GM21447 (cell line): ENCODE measurements at regions not wholly inside any gene's neighbourhood (a gene's known extent, or its start where the extent isn't known, plus 50 kb on each side); places are given as distances from the start of the nearest gene placed in this dataset.

ENCODE experiments used
- ATAC-seq: cut with Tn5 transposase; IDR thresholded peaks from one replicate; pipeline ENCODE4 v1.9.1; 2021; ENCODE audit not compliant: unreplicated experiment

DNA sequence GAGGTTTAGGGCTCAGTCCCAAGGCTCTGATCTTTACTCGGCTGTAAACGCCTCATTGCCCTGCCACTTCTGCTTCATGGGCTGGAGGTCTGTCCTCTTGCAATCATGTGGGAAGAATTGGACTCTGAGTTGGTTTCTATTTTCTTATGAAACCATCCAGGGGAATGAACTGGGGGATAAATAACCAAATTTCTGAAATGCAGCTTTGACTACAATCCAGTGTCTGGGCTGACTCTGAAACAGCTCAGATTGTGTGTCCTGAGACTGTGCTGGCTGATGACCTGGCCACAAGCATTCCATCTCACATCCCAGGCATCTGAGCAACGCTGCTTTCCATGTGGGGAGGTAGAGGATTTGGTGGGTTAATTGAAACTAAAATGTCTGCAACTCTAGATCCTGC, 71.0 kb upstream of the GALNT15 start:
- no peak for ATAC-seq

DNA sequence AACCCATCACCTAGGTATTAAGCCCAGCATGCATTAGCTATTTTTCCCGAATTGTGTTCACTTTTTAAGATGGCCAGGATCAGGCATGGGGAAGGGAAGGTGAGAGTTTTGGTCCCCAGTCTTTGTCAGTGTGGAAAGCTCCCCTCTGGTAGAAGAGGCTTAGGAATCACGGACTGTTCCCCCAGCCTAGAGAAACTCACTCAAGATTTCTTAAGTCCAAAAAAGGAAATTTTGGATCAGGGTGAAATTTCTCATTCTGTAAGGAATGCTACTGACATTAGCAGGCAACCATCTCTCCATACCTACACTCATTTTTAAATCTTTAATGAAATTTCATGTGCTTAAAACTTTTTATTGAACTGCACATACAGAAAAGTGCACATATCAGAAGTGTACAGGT, 70.3 kb upstream of the GALNT15 start:
- ATAC-seq = no peak

- ATAC-seq = no peak
Observed at GRCh38 chr3:16106050-16106449, 68.4 kb upstream of the GALNT15 start.

DNA sequence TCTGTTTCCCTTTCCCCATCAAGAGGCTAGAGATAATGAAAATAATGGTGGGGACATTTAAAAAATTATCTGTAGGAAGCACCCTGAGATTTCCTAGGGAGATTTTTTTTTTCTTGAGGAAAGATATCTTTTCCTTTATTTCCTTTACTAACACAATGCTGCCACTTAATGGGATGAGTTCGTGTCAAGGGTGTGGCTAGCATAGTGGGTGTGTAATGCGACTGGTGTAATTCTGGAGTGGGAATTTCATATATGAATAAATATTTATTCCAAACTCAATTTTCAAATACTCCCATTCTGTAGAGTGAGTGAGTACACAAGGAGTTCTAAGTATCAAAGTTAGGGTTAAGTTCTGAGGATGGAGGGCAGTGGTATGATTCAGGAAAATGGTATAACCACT, 66.1 kb upstream of the GALNT15 start:
- no peak for ATAC-seq

- no peak for ATAC-seq
Observed at GRCh38 chr3:16109929-16110328, 64.6 kb upstream of the GALNT15 start.

DNA sequence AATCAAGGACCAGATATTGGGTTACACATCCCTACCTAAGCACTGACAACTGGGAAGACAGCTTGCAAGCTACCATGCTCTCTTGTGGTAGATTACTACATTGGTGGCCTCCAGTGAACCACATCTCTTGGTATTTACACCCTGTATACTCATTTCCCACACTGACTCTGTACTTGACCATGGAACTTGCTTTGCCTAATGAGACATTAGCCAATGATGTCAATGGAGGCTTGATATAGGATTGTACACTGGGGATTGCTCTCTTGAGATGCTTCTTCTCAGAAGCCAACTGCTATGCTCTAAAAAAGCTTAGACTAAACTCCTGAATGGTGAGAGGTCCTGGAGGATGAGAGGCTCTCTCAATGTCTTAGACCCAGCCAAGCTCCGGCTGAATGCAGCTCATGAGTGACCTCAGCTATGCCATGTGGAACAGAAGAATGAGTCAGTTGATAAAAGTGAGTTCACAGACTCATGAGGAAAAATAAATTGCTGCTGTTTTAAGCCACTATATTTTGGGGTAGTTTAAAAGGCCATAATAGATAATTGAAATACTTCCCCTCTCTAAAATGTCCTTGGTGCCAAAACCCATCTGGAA, 61.5 kb upstream of the GALNT15 start:
- no peak for ATAC-seq

- ATAC-seq = no peak
Observed at GRCh38 chr3:16113704-16114103, 60.8 kb upstream of the GALNT15 start.

DNA sequence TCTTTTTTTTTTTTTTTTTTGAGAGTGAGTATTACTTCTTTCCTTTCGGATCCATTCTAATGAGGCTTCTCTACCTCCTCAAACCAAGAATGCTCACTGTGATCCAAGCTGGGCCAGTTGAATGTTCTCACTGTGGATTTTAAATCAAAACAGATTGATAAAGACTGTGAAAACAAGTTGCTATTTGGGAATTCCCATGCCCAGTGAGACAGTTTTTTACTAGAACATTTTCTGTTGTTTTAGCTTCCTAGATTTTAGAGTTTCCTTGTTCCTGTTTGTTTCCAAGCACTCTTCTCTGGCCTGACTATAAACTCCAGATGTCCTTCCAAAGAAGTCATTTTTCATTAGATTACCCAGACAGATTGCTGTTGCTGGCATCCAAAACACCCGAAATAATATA, 60.1 kb upstream of the GALNT15 start:
- no peak for ATAC-seq

- no peak for ATAC-seq
Observed at GRCh38 chr3:16114930-16115329, 59.5 kb upstream of the GALNT15 start.

DNA sequence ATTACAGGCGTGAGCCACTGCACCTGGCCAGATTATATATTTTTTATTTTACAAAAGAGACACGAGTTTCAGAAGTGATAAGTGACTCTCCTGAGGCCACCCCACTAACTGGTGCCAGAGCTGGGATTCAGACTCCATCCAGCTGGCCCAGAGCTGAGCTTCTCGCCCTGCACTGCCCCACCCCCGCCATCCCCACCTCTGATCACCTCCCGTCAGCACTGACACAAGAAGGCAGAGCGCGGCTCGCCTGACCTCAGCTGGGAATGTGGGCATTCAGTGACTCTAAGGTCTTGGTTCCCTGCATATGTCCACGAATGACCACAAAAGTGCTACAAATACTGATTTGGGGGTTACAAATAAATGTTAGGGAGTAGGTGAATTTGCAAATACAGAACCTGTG, 56.1 kb upstream of the GALNT15 start:
- ATAC-seq = no peak

DNA sequence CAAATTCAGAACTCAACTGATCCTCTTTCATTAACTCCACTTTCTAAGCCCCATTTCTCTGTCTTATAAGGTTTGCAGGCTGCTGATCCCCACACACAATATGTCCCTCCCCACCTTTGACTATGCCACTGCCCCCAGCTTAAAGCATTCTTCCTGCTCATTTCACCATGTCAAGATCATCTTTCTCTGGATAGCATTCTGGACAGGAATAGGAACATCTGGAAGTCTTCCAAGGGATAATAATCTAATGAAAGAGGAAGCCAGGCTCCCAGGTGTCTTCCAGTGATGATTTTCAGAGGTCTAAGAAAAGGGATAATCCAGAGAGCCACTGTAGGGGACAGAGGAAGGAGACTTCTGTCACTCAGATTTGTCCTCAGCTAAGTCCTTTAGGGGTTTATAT, 54.6 kb upstream of the GALNT15 start:
- no peak for ATAC-seq

DNA sequence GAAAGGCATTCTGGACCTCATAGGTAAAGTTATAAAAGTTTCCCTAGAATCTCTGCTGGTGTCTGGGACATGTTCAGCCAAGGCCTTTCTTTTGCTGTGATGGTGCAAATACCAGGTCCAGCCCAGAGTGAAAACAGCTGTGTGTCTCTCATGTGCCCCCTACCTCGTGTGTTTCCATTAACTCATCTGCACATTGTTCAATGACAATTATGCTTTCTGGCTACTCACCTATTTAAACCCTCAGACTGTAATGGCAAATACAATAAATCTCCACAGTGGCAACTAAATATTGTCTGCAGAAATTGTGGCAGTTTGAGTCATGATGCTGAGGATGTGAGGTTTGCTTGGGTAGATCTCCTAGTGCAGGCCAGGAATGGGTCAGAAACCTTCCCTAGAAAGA, 53.1 kb upstream of the GALNT15 start:
- ATAC-seq = no peak

- ATAC-seq = no peak
Observed at GRCh38 chr3:16122155-16122554, 52.3 kb upstream of the GALNT15 start.

- no peak for ATAC-seq
Observed at GRCh38 chr3:16122661-16123060, 51.8 kb upstream of the GALNT15 start.

DNA sequence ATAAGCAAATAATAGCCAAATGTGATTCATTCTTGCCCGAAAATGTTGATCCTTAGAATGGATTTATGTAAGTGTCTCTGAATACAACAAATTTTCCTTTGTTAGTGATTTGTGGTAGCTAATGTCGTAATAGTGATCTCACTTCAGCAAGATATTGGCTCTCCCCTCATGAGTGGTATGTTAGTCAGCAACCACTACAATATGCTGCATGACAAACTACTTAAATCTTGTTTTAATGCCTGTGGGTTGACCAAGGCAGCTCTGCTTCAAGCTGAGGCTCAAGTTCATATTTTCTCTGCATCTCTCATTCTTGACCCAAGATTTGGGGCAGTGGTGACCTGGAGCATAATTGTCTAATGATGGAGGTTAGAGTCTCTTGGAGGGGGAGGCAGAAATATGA, 49.8 kb upstream of the GALNT15 start:
- ATAC-seq = no peak
